GM10266 (cell line): ENCODE measurements at regions not wholly inside any gene's neighbourhood (a gene's known extent, or its start where the extent isn't known, plus 50 kb on each side); places are given as distances from the start of the nearest gene placed in this dataset.

Experiments used
- DNase-seq: peaks from one replicate; pipeline ENCODE4 v3.0.0; 2012; ENCODE audit errors: extremely low spot score
- TF ChIP-seq, protein P1 (sequence below): IDR thresholded peaks from 2 replicates; pipeline ENCODE4 v1.5.1; 2012; ENCODE audit warnings: mild to moderate bottlenecking, low read depth; ENCODE audit not compliant: control insufficient read depth, insufficient read depth; ENCODE audit errors: missing control alignments

DNA sequence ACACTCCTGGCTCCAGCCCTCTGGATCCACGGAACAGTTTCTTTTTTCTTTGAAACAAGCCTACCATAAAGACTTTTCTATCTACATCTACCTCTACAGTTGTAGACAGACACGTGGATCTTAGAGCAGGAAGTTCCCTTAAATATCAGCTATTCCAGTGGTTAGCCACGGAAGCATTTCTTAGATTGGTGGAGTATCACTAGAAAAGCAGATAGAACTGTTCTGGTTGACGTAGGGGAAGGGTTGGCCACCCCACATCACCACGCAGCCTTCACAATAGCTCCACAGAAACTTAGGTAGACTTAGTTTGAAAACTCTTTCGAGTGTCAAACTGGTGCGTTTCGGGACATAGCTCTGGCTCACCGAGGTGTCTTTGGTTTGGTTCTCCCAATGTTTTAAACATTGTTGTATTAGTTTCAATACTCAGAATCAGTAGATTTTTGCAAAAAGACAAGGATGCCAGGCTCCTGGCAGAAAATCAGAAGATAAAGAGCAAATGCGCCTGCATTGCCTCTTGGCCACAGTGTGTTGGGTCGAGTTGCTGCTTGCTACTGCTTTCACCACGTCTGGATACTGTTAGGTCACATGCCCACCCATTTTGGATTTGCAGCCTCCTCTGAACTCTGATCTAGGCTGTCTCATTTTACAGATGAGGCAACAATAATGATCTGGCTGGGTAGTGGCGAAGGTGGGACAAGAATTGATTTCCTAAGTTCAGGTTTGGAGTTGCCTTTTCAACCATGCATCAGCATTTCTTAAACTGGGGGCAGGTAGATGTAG is 71.5 kb upstream of the DTNBP1 start:
- no peak for DNase-seq
- TF ChIP-seq, protein P1, sequence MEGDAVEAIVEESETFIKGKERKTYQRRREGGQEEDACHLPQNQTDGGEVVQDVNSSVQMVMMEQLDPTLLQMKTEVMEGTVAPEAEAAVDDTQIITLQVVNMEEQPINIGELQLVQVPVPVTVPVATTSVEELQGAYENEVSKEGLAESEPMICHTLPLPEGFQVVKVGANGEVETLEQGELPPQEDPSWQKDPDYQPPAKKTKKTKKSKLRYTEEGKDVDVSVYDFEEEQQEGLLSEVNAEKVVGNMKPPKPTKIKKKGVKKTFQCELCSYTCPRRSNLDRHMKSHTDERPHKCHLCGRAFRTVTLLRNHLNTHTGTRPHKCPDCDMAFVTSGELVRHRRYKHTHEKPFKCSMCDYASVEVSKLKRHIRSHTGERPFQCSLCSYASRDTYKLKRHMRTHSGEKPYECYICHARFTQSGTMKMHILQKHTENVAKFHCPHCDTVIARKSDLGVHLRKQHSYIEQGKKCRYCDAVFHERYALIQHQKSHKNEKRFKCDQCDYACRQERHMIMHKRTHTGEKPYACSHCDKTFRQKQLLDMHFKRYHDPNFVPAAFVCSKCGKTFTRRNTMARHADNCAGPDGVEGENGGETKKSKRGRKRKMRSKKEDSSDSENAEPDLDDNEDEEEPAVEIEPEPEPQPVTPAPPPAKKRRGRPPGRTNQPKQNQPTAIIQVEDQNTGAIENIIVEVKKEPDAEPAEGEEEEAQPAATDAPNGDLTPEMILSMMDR, result no peak

DNA sequence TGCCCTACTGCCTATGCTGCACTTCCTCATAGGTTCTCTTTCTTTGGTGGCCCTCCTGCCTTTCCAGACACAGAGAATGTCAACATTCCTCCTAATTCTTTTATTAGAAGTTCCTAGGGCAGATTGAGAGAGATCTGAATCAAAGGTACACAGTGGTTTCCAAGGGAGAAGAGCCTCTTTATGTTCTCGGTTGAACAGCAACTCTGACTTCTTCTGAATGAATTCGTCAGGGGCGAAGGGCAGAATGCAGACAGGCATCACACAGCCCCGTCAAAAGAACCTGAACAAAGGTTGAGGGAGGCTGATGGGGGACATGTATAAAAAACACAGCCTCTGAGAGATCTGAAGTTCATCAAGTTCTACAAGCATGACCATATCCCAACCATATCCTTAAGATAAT is 68.1 kb upstream of the DTNBP1 start:
- TF ChIP-seq, protein P1, result no peak
- no peak for DNase-seq

DNA sequence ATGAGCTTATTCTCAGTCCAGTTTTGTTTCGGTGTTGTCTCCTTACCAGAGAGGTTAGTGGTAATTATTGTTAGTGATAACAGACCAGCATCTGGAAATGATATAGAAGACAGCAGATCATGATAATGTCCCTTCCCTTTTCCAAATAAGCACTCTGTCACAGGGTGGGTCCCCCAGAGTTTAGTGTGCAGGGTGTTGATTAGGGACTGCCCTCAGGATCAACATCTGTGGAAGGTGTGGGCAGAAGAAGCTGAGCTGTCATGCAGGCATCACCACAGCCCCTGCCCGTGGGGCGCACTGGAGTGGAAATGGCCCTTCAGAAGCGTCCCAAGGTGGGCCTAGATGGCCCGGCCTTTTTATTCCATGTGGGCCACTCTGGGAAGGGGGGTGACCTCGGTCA is 67.6 kb upstream of the DTNBP1 start:
- TF ChIP-seq, protein P1, result no peak
- no peak for DNase-seq

DNA sequence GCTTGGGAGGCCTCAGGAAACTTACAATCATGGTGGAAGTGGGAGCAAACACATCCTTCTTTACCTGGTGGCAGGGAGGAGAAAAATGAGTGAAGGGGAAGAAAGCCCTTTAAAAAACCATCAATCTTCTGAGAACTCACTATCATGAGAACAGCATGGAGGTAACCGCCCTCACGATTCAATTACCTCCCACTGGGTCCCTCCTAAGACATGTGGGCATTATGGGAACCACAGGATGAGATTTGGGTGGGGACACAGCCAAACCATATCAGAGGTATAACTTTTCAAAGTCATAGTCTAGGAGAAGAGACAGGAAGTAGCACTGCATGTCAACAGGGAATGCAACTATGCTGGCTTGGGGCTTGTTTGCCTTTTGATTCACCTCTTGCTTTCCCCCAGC is 59.9 kb upstream of the DTNBP1 start:
- TF ChIP-seq, protein P1, result no peak
- DNase-seq, result no peak

DNA sequence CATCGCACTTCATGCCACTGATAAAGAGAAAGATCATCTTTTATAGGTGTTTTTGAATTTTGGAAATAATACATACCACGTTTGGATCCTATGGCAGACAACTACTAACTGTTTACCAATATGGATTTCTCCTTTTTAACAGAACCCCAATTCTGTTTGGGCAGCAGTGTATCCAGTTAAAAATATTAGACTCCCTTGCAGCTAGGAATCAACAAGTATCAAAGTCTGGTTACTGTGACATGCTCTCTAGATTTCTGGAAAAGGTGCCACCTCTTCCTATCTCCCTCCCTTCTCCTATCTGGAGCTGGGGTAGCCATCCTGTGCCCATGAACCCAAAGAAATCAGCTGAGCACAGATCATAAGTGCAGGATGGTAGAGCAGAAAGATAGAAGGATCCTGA is 54.1 kb upstream of the DTNBP1 start:
- TF ChIP-seq, protein P1, result no peak
- no peak for DNase-seq

DNA sequence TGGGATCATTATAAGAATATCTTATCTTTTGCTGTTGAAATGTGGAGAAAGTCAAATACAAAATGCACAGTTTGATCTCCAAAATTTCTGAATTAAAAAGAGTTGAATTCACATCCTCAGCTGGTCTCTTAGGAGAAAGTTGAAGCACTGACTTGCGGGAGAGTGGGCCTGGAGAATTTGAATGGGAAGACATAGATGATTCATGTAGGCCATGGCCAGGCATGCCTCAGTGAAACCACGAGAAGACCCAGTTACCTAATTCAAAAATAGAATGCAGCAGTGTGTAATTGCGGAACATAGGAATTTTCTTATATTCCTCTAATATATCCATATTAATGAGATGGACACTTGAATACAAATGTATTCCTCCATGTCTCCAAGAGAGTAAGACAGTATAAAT is 53.0 kb upstream of the DTNBP1 start:
- no peak for DNase-seq
- TF ChIP-seq, protein P1, result no peak

DNA sequence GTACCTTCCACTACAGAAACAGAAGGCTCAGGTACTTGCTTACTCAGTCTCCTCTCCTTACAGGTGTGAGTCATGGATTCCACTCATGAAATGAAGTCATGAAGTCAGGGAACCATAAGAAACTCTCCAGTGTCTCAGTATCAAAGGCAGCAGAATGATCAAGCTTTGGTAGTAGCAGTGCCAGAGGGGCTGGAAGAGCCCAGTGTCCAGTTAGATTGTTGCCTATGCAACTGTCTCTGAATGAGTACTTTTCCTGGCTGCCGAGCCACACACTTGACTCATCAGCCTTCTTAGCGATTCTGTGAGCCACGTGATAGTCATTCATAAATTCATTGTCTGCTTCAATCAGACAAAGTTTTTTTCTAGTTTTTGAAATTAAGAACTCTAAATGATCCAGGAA is 52.2 kb upstream of the DTNBP1 start:
- no peak for DNase-seq
- TF ChIP-seq, protein P1, result no peak
